A549 (cell line): ENCODE measurements at regions not wholly inside any gene's neighbourhood (a gene's known extent, or its start where the extent isn't known, plus 50 kb on each side); places are given as distances from the start of the nearest gene placed in this dataset.

ENCODE experiments used
- ATAC-seq, 2 experiments: fragments of 200-7000 bp in 1 of 2; fragments of >200 bp in 1 of 2; cut with Nextera tagmentation in 1 of 2; cut with Tn5 transposase in 1 of 2; 3 replicates each; pipeline versions ENCODE4 v1.8.0 to v1.9.1; 2018 to 2020; ENCODE audit warnings: mild to moderate bottlenecking in 1 of 2, moderate library complexity in 1 of 2
- CTCF ChIA-PET: fragments of 300-600 bp; sonication (Branson Sonifier 250); formaldehyde crosslinking; extraction: SDS; loops from one replicate; lab custom pipeline; 2021; ENCODE audit warnings: antibody characterized with exemption, inconsistent platforms; lab: Yijun Ruan, JAX
- POLR2A ChIA-PET: fragments of 350-600 bp; formaldehyde crosslinking; extraction: SDS; loops from one replicate; lab custom pipeline; 2021; ENCODE audit warnings: antibody characterized with exemption, inconsistent platforms; lab: Yijun Ruan, JAX
- DNase-seq, 2 experiments: peaks; one replicate each; pipeline versions ENCODE4 v3.0.0 to v3.0.0-alpha.2; 2011 to 2016; ENCODE audit warnings: low read depth in 1 of 2, low spot score in 1 of 2
- FAIRE-seq: peaks from 2 replicates; lab custom pipeline; 2011; peaks lifted over from hg19 to GRCh38; lab: Jason Lieb, UNC
- H3K27ac ChIP-seq, 2 experiments: fragments of >200 bp; sonication (Bioruptor Twin); formaldehyde crosslinking; 3 replicates each; pipeline ENCODE4 v1.5.1; 2016 to 2017
- H3K4me1 ChIP-seq: fragments of >200 bp; sonication (Bioruptor Twin); formaldehyde crosslinking; 3 replicates; pipeline ENCODE4 v1.6.1; 2016
- H3K4me2 ChIP-seq: fragments of >200 bp; sonication (Bioruptor Twin); formaldehyde crosslinking; 3 replicates; pipeline ENCODE4 v1.6.1; 2016
- H3K4me3 ChIP-seq: fragments of >200 bp; sonication (Bioruptor Twin); formaldehyde crosslinking; 3 replicates; pipeline ENCODE4 v1.5.1; 2016
- H3K9me3 ChIP-seq: fragments of >200 bp; sonication (Bioruptor Twin); formaldehyde crosslinking; 3 replicates; pipeline ENCODE4 v1.6.1; 2016
- CBX8 ChIP-seq: fragments of 200-600 bp; sonication (generic); IDR thresholded peaks from 2 replicates; pipeline ENCODE4 v1.6.1; 2016
- CEBPB ChIP-seq, 2 experiments: fragments of >200 bp in 1 of 2; sonication (Bioruptor Twin) in 1 of 2; formaldehyde crosslinking in 1 of 2; IDR thresholded peaks; 2 replicates each; pipeline ENCODE4 v1.6.1; 2012 to 2016
- CHD4 ChIP-seq: fragments of 200-600 bp; sonication (generic); IDR thresholded peaks from 2 replicates; pipeline ENCODE4 v1.6.1; 2016; ENCODE audit warnings: antibody characterized with exemption, mild to moderate bottlenecking, borderline replicate concordance
- FOSL2 ChIP-seq, 2 experiments: fragments of 450-650 bp in 1 of 2; fragments of >200 bp in 1 of 2; sonication (Bioruptor Twin) in 1 of 2; formaldehyde crosslinking; IDR thresholded peaks; 2 replicates each; pipeline versions ENCODE4 v1.5.0 to v1.6.1; 2016 to 2020; ENCODE audit warnings: mild to moderate bottlenecking in 1 of 2, moderate library complexity in 1 of 2
- GATA3 ChIP-seq: IDR thresholded peaks from 2 replicates; pipeline ENCODE4 v1.6.1; 2012; ENCODE audit warnings: borderline replicate concordance
- HOXA7 ChIP-seq: fragments of 250-450 bp; sonication (Bioruptor Pico); IDR thresholded peaks from 2 replicates; pipeline ENCODE4 v1.5.0; 2020; ENCODE audit warnings: mild to moderate bottlenecking, moderate library complexity
- HOXB5 ChIP-seq: fragments of 250-450 bp; sonication (Bioruptor Pico); IDR thresholded peaks from 2 replicates; pipeline ENCODE4 v1.5.0; 2020; ENCODE audit warnings: mild to moderate bottlenecking, moderate library complexity
- KDM5A ChIP-seq: fragments of 200-600 bp; sonication (generic); IDR thresholded peaks from 2 replicates; pipeline ENCODE4 v1.6.1; 2016; ENCODE audit warnings: antibody characterized with exemption, mild to moderate bottlenecking
- MYC ChIP-seq: IDR thresholded peaks from 2 replicates; pipeline ENCODE4 v1.6.1; 2012; ENCODE audit warnings: mild to moderate bottlenecking, inconsistent platforms, low read length, improper control_type of control experiment, borderline replicate concordance
- NFE2L2 ChIP-seq: fragments of 150-350 bp; conservative IDR thresholded peaks from 2 replicates; pipeline ENCODE4 v1.6.1; 2014; ENCODE audit warnings: low read length
- NR3C1 ChIP-seq: fragments of >200 bp; sonication (Bioruptor Twin); formaldehyde crosslinking; IDR thresholded peaks from 3 replicates; pipeline ENCODE4 v1.6.1; 2017
- PHF8 ChIP-seq: fragments of 200-600 bp; sonication (generic); IDR thresholded peaks from 2 replicates; pipeline ENCODE4 v1.6.1; 2016; ENCODE audit warnings: low read depth, mild to moderate bottlenecking, antibody characterized with exemption, moderate library complexity, borderline replicate concordance
- POLR2A ChIP-seq: IDR thresholded peaks from 2 replicates; pipeline ENCODE4 v1.6.1; 2012; ENCODE audit warnings: mild to moderate bottlenecking, low read length
- RFX5 ChIP-seq: fragments of 450-650 bp; IDR thresholded peaks from 2 replicates; pipeline ENCODE4 v1.7.1; 2014; ENCODE audit warnings: antibody characterized with exemption, mild to moderate bottlenecking, moderate library complexity
- ZFP36 ChIP-seq: fragments of 450-650 bp; IDR thresholded peaks from 2 replicates; pipeline ENCODE4 v1.6.1; 2014; ENCODE audit warnings: borderline replicate concordance; ENCODE audit not compliant: partially characterized antibody
- ZNF302 ChIP-seq: fragments of 250-450 bp; sonication (Bioruptor Pico); IDR thresholded peaks from 2 replicates; pipeline ENCODE4 v1.9.0; 2021; ENCODE audit warnings: inconsistent platforms, mild to moderate bottlenecking, moderate library complexity
- WGBS: methylation state at CpG from one replicate; pipeline ENCODE4 v1.1.6; 2017; ENCODE audit errors: missing lambda C conversion rate; 5-methylcytosine and 5-hydroxymethylcytosine counted together
- TF ChIP-seq, protein P1 (sequence below): fragments of 200-600 bp; sonication (generic); IDR thresholded peaks from 2 replicates; pipeline ENCODE4 v1.6.1; 2016; ENCODE audit warnings: antibody characterized with exemption, mild to moderate bottlenecking, moderate library complexity
- TF ChIP-seq, protein P2 (sequence below): IDR thresholded peaks from 2 replicates; pipeline ENCODE4 v1.6.1; 2012; ENCODE audit warnings: low read depth, borderline replicate concordance
- TF ChIP-seq, protein P3 (sequence below): fragments of 250-450 bp; sonication (Bioruptor Pico); IDR thresholded peaks from 2 replicates; pipeline ENCODE4 v1.5.0; 2020; ENCODE audit warnings: low read depth, mild to moderate bottlenecking, moderate library complexity
- TF ChIP-seq, protein P4 (sequence below): fragments of >200 bp; sonication (Bioruptor Twin); formaldehyde crosslinking; IDR thresholded peaks from 3 replicates; pipeline ENCODE4 v1.6.1; 2016
- TF ChIP-seq, protein P5 (sequence below): fragments of 250-450 bp; sonication (Bioruptor Pico); IDR thresholded peaks from 2 replicates; pipeline ENCODE4 v1.5.0; 2021; ENCODE audit warnings: mild to moderate bottlenecking, moderate library complexity, borderline replicate concordance

DNA sequence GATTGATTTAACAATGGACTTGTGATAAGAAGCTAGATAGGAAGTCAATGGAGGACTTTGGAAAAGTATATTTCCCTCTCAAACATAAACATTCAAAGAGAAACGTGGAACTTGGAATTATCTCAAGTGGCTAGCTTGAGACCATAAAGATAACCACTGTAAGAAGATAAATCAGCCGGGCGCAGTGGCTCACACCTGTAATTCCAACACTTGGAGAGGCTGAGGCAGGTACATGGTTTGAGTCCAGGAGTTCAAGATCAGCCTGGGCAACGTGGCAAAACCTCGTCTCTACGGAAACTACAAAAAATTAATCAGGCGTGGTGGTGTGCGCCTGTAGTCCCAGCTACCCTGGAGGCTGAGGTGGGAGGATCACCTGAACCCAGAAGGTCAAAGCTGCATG, 405.9 kb upstream of the ACVR2A start:
- no peak for DNase-seq
- no peaks in the 10 kb centered on the region for H3K4me1 ChIP-seq
- H3K4me2 ChIP-seq: no peak overlapping the region
- H3K9me3 ChIP-seq: no peaks in the 10 kb centered on the region
- POLR2A ChIA-PET: no interaction called here
- H3K27ac ChIP-seq: no peak overlapping the region
- no peak overlapping the region for H3K4me3 ChIP-seq
- no peak for ATAC-seq
- whole genome bisulfite sequencing: 50% methylated on average over 8 of the region's 8 CpGs
- CTCF ChIA-PET: no interaction called here
- FAIRE-seq: no peak
- TF ChIP-seq GATA3 (no peak), NR3C1 (no peak), ZFP36 (no peak), MYC (no peak), HOXB5 (CRISPR knock-in tag) (no peak), CEBPB (IDR thresholded peaks at IDR 0.05) (no peak), POLR2A (no peak), HOXA7 (no peak), RFX5 (no peak), PHF8 (no peak), ZNF302 (CRISPR knock-in tag) (no peak), CHD4 (no peak), KDM5A (no peak), FOSL2 (IDR thresholded peaks at IDR 0.05) (no peak), FOSL2 (CRISPR knock-in tag; IDR thresholded peaks at IDR 0.05) (no peak)
- TF ChIP-seq, protein P1, sequence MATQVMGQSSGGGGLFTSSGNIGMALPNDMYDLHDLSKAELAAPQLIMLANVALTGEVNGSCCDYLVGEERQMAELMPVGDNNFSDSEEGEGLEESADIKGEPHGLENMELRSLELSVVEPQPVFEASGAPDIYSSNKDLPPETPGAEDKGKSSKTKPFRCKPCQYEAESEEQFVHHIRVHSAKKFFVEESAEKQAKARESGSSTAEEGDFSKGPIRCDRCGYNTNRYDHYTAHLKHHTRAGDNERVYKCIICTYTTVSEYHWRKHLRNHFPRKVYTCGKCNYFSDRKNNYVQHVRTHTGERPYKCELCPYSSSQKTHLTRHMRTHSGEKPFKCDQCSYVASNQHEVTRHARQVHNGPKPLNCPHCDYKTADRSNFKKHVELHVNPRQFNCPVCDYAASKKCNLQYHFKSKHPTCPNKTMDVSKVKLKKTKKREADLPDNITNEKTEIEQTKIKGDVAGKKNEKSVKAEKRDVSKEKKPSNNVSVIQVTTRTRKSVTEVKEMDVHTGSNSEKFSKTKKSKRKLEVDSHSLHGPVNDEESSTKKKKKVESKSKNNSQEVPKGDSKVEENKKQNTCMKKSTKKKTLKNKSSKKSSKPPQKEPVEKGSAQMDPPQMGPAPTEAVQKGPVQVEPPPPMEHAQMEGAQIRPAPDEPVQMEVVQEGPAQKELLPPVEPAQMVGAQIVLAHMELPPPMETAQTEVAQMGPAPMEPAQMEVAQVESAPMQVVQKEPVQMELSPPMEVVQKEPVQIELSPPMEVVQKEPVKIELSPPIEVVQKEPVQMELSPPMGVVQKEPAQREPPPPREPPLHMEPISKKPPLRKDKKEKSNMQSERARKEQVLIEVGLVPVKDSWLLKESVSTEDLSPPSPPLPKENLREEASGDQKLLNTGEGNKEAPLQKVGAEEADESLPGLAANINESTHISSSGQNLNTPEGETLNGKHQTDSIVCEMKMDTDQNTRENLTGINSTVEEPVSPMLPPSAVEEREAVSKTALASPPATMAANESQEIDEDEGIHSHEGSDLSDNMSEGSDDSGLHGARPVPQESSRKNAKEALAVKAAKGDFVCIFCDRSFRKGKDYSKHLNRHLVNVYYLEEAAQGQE: no peak
- TF ChIP-seq, protein P2, sequence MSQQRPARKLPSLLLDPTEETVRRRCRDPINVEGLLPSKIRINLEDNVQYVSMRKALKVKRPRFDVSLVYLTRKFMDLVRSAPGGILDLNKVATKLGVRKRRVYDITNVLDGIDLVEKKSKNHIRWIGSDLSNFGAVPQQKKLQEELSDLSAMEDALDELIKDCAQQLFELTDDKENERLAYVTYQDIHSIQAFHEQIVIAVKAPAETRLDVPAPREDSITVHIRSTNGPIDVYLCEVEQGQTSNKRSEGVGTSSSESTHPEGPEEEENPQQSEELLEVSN: no peak
- TF ChIP-seq, protein P3, sequence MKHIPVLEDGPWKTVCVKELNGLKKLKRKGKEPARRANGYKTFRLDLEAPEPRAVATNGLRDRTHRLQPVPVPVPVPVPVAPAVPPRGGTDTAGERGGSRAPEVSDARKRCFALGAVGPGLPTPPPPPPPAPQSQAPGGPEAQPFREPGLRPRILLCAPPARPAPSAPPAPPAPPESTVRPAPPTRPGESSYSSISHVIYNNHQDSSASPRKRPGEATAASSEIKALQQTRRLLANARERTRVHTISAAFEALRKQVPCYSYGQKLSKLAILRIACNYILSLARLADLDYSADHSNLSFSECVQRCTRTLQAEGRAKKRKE: no peak
- TF ChIP-seq, protein P4, sequence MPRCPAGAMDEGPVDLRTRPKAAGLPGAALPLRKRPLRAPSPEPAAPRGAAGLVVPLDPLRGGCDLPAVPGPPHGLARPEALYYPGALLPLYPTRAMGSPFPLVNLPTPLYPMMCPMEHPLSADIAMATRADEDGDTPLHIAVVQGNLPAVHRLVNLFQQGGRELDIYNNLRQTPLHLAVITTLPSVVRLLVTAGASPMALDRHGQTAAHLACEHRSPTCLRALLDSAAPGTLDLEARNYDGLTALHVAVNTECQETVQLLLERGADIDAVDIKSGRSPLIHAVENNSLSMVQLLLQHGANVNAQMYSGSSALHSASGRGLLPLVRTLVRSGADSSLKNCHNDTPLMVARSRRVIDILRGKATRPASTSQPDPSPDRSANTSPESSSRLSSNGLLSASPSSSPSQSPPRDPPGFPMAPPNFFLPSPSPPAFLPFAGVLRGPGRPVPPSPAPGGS: no peak

DNA sequence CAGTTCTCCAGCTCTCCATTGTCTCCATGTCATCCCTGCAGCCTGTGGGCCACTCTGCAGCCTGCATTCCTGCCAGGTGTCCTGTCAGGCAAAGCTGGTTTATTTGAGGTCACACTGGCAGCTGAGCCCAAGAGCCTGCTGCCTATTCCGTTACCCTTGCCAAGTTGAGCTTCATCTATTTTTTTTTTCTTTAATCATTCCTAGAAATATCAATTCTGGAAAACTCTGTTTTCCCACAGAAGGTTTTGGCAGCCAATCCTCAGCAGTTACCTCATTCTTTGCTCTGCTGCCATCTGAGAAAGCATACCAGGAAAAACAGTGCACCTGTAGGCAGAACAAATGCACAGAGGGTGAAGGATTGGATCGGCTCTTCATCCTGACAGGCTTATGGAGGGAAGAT, 411.0 kb upstream of the ACVR2A start:
- ATAC-seq (no peak), DNase-seq (no peak), FAIRE-seq (no peak)
- 4% methylated on average over 2 of the region's 2 CpGs for WGBS
- Histone ChIP-seq H3K4me1 (no peaks in the 10 kb centered on the region), H3K9me3 (no peaks in the 10 kb centered on the region), H3K4me3 (no peak overlapping the region), H3K27ac (no peak overlapping the region), H3K4me2 (no peak overlapping the region)
- ChIA-PET POLR2A (no interaction called here), CTCF (no interaction called here)
- TF ChIP-seq, protein P4: no peak
- TF ChIP-seq GATA3 (no peak), KDM5A (no peak), CBX8 (no peak), FOSL2 (IDR thresholded peaks at IDR 0.05) (no peak), FOSL2 (CRISPR knock-in tag; IDR thresholded peaks at IDR 0.05) (no peak), NFE2L2 (no peak)
- TF ChIP-seq, protein P5, sequence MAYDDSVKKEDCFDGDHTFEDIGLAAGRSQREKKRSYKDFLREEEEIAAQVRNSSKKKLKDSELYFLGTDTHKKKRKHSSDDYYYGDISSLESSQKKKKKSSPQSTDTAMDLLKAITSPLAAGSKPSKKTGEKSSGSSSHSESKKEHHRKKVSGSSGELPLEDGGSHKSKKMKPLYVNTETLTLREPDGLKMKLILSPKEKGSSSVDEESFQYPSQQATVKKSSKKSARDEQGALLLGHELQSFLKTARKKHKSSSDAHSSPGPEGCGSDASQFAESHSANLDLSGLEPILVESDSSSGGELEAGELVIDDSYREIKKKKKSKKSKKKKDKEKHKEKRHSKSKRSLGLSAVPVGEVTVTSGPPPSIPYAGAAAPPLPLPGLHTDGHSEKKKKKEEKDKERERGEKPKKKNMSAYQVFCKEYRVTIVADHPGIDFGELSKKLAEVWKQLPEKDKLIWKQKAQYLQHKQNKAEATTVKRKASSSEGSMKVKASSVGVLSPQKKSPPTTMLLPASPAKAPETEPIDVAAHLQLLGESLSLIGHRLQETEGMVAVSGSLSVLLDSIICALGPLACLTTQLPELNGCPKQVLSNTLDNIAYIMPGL (CRISPR knock-in tag): no peak
- TF ChIP-seq, protein P1: no peak
